Fibroblast of gingiva (primary cell): ENCODE measurements at regions not wholly inside any gene's neighbourhood (a gene's known extent, or its start where the extent isn't known, plus 50 kb on each side); places are given as distances from the start of the nearest gene placed in this dataset.
"Not testable (repeated sequence)": the region's sequence is repeated elsewhere in the genome, so short reads cannot be mapped to it uniquely, and the experiment has no call there.

Source experiments
- DNase-seq: peaks from one replicate; pipeline ENCODE4 v3.0.0-alpha.2; 2011; ENCODE audit warnings: low read depth

DNA sequence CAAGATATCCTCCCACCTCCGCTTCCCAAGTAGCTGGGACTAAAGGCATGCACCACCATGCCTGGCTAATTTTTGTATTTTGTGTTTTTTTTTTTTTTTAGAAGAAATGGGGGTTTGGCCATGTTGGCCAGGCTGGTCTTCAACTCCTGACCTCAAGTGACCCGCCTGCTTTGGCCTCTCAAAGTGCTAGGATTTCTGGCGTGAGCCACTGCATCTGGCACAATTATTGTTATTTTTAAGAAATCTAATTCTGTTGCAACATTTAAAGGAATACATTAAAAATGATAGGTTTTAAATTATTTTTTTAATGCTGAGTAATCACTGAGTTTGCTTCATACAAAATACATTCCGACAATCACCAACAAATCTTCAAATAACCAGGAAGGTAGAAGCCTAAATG lies 178.1 kb upstream of the SEMA3E start:
- peak; percentile 64 for DNase-seq

DNA sequence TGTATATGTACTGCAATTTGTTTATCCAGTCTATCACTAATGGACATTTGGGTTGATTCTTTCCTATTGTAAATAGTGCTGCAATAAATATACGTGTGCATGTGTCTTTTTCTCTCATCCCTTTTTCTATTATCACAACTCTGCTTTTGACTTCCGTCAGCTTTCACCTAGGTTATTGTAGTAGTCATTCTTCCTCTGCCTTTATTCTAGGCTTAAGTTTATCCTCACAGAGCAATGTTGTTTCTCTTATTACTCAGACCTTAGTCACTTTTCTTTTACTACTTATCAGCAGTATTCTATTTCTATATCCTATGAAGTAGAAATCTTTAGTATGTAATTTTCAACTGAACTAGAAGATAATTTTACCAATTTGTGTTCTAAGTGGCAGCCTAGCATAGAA lies 175.3 kb upstream of the SEMA3E start:
- DNase-seq: no peak

DNA sequence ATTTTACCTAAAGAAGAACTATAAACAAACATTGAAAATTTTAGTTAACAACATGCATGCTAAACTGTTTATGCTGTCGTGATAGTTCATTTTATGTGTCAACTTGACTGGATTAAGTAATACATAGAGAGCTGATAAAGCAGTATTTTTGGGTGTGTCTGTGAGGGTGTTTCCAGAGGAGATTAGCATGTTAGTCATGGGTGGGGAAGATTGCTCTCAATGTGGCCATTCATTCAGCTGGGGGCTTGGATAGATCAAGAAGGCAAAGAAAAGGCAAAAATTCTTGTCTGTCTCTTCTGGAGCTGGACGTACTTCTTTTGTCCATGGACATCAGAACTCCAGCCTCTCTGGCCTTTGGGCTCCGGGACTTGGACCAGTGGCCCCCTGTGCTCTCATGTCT lies 172.9 kb upstream of the SEMA3E start:
- no peak for DNase-seq

DNA sequence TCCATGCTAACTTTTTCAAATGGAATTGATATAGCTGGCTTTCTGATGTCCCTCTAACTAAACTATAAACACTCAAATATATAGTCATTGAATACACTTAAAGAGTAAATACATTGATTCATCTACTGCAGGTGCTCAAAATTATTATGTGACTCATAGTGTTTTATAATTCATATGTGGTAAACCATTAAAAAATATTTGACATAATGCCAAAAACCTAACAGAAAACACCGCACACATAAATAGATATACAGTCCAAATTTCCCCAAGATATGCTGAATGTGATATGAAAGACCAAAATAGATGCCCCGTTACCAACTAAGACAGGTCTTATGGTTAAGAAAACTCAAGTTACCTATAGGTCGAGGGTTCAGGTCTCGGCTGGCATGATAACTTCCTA lies 171.7 kb upstream of the SEMA3E start:
- no peak for DNase-seq

DNA sequence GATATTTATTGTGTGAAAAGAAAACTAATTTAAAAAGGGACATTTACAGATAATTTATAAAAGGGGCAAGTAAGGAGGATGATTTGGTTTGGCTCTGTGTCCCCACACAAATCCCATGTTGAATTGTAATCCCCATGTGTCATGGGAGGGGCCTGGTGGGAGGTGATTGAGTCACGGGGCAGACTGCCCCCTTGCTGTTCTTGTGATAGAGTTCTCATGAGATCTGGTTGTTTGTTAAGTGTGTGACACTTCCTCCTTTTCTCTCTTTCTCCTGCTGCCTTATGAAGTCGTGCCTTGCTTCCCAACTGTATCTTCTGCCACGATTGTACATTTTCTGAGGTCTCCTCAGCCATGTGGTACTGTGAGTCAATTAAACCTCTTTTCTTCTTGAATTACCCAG lies 171.0 kb upstream of the SEMA3E start:
- no peak for DNase-seq

DNA sequence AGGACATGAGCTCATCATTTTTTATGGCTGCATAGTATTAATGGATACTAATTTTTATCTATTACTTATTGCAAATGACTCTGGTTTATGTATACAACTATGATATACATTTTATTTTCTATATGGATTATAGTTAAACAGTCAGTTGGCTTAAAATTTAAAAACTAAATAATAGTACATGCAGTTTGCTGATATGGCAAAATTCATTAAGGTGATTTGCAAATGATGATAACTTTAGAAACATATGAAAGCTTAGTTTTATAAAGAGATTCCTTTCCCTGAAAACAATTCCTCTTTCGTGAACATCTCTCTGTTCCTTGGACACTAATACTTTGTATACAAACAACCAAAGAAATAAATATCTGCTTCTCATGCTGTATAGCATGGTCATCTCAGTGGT lies 165.5 kb upstream of the SEMA3E start:
- no peak for DNase-seq

DNA sequence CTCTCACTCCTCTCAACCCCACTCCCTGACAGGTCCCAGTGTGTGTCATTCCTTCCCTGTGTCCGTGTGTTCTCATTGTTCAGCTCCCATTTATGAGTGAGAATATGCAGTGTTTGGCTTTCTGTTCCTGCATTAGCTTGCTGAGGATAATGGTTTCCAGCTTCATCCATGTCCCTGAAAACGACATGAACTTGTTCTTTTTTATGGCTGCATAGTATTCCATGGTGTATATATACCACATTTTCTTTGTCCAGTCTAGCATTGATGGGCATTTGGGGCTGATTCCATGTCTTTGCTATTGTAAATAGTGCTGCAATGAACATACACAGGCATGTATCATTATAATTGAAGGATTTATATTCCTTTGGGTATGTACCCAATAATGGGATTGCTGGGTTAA lies 163.6 kb upstream of the SEMA3E start:
- not testable (repeated sequence) for DNase-seq

DNA sequence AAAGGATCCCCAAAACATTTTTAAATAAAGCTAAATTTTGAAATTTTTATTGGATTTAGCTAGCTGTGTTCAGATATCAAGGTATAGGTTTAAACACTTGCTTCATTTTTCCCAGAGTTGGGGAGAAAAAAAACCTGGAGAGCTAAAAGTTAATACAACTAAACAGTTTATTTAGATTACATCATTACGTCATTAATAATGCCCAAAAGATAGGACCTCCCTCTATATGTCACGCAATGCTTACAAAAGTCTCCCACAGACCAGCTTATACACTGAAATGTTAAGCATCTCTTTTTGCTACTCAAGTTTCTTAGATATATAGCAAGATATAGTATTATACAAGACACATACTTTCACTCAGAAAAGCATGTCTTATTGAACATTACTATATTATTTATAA lies 160.0 kb upstream of the SEMA3E start:
- no peak for DNase-seq

DNA sequence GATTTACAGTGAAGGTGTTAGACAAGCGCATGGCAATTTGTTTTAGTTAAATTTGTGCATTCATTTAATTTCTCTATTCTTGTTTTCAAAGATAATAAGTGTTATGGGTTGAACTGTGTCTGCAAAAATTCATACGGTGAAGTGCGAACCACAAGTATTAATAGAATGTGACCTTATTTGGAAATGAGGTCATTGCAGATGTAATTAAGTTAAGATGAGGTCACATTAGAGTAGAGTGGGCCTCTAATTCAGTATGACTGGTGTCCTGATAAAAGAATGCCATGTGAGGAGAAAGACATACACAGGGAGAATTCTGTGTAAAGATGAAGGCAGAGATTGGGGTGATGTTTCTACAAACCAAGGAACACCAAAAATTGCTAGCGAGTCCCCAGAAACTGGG lies 158.8 kb upstream of the SEMA3E start:
- DNase-seq: no peak

DNA sequence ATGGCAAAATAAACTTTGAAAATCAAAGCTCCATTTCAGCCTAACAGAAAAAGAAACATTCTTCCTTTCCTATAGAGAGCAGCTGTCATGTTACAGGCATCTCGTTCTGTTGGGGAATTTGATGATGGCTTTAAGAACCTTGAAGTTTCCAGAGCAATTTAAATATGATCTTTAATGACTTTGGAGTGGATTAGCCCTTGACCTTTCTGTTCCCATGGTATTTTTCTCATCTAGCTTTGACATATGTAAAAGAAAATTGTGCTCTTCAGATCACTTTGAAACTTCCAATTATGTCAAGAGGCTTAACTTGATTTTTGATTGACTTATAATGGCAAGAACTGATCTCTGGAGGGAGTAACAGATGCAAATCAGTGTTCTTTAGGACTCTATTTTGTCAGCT lies 157.6 kb upstream of the SEMA3E start:
- no peak for DNase-seq

DNA sequence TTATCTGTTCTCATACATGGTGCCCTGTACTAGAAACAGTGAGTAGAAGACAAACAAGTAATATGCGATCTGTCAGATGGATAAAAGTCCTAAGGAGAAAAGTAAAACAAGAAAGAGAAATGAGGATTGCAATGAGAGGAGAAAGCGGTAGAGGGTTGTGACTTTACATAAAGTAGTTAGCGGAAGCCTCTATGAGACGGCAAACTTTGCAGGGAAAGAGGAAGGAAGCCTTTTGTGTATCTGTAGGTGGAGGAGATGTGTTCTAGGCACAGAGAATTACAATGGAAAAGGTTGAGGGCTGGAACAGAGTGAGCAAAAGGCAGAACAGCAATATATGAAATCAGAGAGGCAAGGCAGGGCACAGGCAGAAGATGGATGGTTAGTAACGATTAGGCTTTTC lies 150.4 kb upstream of the SEMA3E start:
- DNase-seq: no peak

DNA sequence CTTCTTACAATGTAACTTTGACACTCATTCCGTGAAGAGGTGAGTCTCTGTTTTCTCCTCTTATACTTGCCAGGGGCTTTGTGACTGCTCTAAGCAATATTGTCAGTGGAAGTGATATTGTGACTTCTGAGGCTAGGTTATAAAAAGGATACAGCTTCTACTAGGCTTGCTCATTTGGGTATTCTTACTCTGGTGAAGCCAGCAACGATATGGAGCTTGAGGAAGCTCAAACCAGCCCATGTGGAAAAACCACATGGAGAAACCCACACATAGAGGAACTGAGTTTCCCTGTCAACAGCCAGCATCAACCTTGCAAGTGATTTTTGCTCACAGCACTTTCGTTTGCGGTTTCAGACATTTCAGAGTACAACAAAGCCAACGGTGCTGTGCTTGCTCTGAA lies 149.6 kb upstream of the SEMA3E start:
- no peak for DNase-seq

DNA sequence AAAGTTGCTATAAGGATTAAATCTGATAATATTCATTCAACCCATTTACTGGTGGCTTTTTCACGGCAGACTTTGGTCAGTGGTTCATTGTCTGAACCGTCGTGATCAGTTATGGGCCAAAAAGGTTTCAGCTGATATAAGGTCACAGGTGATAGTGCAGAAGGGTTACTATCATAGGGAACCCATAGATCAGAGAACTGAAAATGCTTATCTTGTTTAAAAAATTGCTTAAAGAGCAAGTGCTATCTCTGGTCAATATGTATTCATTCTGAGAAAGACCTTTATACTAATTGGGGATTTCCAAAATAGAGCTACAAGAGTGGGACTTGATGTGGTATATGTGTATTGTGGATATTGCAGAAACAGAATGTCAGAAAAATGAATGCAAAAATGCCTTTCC lies 147.8 kb upstream of the SEMA3E start:
- no peak for DNase-seq

DNA sequence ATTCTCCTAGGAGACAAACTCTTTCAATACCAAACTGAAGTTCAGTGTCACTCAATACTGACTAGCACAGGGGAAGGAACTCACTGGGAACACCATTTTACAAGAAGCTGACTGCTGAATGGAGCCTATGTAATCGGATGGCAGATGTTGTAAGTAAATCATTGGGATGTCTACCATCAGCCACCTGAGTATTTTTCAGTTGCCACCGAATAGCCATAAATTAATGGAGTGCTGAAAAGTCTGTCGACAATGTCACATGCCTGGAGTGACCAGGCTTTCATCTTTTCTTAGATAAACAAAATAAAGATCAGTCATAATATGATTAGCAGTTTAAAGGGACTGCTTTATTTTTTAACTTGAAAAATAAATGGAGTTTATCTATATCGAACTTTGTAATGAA lies 145.9 kb upstream of the SEMA3E start:
- no peak for DNase-seq

DNA sequence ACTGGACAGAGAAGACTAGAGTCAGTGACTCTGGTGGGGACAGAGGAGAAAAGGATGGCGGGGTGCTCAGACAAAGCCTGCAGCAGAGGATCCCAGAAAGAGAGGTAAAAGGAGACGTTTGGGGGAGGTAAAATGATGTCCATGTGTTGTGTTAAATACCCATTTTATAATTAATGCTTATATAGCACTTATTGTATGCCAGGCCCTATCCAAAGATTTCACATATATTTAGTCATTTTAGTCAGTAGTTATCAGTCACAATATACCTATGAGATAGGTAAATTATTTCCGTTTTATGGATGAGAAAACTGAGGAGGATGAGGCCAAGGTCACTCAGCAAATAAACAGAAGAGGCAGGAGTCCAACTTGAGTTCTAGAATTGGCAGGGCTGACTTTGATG lies 144.6 kb upstream of the SEMA3E start:
- no peak for DNase-seq

DNA sequence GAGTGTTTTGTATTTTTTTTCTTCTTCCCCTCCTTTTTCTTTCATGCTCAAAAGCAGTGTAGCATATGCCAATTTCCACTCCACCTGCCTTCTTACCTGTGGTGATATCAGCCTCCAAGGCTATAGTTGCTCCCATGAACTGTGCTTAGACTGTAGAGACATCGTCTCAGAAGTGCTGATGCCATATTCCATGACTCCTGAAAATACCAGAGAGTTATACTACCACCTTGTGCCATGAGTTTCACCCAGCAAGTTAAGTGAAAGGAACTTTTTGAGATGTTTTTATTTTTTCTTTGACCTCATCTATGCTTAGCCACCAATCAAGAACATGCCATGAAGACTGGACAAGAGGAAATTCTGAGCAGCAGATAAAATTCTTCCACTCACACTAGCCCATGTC lies 142.8 kb upstream of the SEMA3E start:
- no peak for DNase-seq

DNA sequence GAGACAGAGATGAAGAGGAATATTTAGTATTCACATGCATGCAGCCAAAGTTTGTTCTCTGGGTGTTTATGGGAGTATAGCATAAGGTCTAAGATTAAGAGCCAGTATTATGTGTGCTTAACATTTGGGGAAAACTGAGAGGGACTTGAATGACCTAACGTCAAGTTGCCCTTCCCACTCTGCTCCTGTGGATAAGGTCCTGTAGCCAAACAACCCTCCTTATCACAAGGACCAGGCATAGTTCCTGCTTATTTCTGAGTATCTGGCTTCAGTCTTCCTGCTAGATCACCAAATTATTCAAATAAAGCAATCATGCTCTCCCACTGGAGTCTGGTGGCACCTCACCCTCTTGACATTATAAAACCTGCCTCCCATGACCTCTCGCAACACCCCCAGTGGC lies 137.9 kb upstream of the SEMA3E start:
- DNase-seq: no peak

DNA sequence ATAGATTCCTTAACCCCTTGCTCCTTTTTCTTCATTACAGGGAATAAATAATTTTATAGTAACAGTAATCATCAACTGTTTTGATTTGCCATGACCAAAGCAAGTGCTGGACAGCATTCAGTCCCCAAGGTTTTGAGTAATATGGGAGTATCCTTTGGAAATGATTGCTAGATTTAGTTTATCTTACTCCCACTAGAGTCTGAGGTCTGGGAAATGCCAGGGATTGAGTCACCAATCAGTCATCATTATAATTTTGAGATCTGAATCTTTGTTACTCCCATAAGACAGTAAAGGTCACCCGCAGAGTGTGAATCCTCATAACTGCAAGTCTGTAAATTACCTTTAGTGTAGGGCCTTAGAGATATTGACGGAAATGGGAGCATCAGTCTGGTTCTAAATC lies 133.7 kb upstream of the SEMA3E start:
- DNase-seq: no peak

DNA sequence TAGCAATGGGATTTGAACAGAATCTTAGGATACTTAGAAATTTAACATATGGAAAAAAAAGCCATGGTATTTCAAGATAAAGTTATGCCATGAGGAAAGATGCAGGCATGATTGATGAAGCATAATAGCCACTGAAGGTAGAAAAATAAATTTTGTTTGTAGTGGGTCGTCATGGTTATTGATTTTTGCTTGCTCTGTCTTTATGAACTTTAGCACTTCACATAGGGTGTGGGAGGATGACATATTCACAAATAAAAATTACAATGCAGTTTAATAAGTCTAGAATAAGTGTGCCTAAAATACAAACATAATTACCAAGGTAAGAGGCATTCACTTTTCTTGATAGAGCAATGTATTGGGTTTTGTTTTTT lies 129.1 kb upstream of the SEMA3E start:
- no peak for DNase-seq

DNA sequence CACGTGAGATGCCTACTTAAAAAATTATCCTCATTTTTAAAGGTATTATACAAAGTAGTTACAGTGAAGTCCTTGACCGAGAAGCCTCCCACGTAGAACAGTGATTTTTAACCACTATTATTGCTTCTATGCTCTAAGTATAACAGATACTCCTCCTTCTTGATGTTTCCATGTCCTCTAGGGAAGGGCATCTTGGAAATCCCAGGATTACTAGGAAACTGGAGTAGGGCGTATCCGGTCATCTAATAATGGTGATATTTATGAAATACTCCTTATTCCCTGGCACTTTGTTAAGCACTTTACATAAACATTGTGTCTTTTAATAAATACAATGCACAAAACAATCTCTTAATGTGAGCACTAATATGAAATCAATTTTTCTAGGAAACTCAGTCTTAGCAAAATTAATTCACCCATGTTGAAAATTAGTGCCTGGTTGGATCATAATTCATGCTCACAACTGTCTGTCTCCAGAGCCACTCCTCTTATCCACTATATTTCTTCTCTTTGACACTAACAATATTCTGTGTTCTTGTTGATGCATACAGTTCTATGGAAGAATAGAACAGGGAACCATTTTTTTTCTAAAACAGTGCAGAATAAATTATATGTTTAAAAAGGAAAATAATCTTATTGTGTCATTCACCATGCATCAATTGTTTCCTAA lies 128.6 kb upstream of the SEMA3E start:
- no peak for DNase-seq

DNA sequence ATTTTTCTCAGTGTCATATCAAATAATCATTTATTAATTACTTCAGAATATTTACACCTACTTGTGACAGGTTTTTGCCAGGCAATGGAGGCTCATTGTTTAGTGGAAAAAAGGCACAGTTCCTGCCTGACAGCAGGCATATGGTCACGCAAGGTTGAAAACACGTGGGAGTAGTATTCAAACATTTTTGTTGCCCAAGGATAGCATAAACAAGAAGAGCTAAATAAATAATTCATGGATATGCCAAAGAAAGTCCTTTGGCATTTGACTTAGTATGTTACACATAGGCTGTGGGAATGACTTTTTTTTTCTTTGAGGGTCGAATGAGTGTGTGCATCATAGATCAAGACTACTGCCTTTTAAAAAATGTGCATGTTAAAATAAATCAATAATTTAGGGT lies 120.5 kb upstream of the SEMA3E start:
- DNase-seq: no peak

DNA sequence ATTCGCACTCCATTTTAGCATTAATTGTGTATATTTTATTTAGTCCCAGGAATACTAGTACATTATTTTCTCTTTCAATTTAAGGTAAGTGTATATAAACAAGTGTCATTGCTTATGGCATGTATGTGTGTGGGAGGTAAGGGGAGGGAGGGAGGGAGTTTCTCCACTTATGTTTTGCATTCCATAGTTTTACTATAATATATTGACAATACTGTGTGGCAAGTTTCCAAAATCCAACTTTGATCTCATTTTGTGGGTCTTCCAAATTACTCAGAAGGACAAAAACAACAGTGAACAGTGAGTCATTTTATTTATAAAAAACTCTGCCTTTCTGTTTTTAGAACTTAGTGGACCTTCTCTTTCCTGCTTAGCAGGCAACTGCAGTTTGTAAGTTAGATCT lies 102.3 kb upstream of the SEMA3E start:
- DNase-seq: no peak

DNA sequence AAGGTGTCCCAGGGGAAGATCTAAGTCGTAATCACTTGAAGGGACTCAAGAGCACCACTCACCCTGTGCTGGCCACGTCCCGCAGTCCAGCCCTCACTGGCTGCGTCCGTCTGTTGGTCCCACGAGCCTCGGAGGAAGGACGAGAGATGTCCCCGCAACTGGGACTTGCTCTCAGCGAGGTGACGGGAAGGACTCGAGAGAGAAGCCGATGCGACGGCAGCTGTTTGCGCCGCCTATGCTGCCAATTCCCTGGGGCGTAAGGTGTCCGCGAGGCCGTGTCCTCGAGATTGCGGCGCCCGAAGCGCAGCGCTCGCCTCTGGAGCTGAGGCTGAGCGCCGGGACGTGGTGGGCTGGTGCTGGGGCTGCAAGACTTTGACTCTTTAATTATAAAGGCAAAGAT lies 100.6 kb upstream of the SEMA3E start:
- DNase-seq: no peak

DNA sequence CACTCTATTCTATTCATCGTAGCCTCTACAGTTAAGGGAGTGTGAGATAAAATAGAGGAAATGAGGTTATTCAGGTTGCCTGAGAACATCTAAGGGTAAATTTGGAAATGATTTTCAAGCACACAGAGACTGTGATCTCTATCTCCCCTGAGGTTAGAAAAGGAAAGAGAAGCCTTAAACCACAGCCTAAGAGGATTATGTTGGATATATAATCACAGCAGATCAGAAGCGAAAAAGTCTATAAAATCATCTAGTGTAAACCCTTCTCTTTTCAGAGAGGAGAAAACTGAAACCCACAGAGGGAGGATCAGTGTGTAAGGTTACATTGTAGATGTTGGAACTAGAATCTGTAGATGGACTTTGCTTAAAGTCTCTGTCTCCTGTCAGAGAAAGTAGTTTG lies 90.6 kb upstream of the SEMA3E start:
- DNase-seq: no peak

DNA sequence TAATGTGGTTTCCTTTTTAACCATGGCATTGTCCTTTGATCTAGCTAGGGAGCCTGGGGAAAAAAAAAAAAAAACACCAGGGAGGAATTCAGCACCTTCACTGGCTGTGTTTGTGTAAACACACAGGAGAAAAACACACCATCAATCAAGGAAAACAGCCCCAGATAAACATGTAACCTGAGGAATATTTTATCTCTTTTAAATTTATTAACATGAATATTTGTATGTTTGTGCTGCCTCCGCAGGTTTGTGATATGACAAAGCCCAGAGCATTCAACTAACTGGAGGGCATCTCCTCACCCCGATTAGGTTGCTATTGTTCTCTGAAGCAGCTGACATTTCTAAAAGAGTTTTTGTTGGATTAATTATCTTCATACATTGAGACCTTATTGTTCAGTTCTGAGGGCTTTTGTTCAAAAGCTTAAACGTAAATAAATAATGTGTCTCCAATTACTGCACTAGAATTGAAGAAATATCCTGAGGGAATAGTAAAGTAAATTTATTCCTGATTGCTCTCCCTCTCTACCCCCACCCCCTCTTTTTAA lies 89.4 kb upstream of the SEMA3E start:
- DNase-seq: no peak
